GM18870 (cell line): ENCODE measurements at regions not wholly inside any gene's neighbourhood (a gene's known extent, or its start where the extent isn't known, plus 50 kb on each side); places are given as distances from the start of the nearest gene placed in this dataset.

Source experiments
- ATAC-seq: cut with Tn5 transposase; IDR thresholded peaks from one replicate; pipeline ENCODE4 v1.9.1; 2021; ENCODE audit warnings: moderate library complexity; ENCODE audit not compliant: unreplicated experiment

DNA sequence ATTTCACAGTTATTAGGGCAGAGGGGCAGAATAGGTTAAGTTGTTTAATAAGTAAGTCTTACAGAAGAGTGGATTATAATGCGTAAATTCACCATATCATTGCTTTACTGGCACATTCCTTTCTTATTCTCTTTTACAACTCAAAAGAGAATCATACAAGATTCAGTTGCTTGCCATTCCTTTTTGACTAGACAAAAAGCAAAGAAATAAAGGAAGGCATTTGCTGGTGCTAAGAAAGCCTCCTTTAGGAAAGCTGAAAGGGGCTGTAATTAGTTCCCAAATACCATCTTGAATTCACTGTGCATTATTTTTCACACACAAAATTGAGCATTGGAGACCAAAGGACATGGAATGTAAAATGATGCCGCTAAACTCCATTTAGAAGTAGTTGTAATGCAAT lies 499.3 kb downstream of the NXPH1 start:
- no peak for ATAC-seq

DNA sequence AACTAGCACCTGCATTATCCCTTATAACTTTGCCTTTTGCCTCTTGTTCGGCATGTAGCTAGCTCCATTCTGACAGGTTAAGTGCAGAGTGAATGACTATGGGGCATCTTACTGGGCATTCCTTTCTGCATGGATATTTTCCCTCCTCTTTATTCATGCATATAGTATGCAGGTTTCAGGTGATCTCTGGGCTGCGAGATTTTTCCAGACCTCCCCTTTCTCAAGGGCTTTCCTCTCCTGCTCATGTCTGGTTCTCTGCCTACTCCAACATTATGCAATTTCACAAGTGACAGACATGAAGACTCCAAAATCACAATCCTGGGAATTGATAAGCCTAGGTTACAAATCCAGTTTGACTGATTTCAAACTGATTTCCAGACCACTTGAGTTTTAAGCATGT lies 503.8 kb downstream of the NXPH1 start:
- ATAC-seq: no peak

DNA sequence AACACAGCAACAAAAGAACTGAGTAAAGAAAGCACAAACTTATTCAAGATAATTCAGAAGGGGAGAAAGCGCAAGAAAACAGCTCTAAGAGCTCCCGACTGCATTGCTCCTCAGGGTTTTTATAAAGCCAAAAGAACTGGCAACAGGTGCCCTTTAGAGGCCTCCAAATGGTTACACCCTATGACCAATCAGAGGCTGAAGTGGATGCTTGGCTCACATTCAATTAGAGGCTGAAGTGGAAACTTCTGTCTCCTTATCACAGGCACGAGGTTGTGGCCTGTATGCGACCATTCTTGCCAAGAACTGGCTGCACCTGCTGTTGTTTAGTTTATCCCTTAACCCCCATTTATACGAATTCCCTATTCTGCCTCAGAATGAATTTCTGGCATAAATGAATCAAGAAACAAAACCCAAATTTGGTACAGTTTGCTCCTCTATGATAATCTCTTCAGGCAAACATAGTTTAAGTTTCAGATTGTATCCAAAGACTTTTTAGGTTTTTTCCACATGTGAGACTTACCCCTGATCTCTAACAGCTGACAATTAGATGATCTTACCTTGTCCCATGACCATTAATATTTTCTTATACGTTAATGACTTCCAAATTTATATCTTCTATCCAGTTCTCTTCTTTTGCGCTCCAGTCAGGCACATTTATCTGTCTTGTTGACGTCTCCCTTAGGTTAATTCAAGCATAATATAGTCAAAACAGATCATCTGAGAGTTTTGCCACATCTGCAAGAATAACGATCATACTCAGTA lies 504.8 kb downstream of the NXPH1 start:
- no peak for ATAC-seq

DNA sequence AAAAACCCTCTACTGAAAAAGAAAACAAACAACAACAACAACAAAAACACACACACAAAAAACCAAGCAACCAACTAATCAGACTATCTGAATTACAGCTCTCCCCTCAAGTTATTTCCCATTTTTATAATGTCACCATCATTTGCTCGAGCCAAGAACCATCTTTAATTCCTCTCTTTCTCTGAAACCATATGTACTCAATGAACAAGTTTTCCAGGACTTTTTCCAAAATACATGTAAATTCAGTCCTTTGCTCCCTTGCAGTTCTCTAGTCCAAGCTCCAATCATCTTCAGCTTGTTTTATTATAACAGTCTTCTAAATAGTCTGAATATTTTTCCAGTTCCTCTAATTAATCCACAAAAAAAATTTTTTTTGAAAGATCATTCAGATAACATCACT lies 506.0 kb downstream of the NXPH1 start:
- ATAC-seq: no peak

DNA sequence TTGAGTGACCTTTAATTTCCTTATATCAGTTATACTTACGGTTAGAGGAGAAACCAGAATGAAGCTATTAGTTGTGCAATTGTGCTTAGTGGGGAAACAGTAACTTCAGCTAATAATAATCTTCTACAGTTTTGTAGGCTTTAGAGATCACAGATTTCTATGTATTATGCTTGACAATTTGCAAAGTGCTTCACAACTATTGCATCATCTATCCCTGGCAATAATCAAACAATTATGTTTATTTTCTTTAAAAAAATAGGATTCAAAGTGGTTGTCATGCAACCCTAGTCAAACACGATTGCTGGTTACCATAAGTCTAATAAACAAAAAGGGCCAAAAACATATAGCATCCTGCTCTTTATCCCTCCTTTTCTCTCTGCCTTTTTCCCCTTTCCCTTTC lies 530.3 kb downstream of the NXPH1 start:
- no peak for ATAC-seq

DNA sequence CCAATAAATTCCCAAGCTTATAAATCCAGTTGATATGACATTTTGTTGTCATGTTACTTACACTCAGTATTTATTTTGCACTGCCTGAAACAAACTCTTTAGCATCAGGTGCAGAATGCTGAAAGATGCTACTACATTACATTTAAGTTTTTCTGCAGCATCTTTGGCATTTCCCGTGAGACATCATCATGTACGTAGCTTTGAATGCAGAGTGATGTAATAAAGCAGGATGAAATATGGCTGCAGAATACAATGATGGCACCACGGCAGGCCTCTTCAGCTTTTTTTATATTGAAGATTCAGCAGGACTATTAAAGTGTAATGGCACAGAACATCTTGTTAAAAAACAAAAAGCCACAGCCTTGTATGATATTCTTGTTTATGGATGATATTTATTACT lies 531.8 kb downstream of the NXPH1 start:
- ATAC-seq: no peak

DNA sequence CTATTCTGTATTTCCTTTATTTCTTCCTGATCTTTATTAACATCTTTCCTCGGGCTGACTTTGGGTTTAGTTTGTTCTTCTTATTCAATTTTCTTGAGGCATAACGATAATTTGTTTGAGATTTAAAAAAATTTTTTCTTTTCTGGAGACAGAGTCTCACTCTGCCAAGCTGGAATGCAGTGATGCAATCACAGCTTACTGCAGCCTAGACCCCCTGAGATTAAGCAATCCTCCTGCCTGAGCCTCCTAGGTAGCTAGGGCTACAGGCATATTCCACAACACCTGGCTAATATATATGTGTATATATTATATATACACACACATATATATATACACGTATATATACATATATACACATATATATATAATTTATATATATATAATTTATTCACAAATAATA lies 540.2 kb downstream of the NXPH1 start:
- ATAC-seq: no peak

DNA sequence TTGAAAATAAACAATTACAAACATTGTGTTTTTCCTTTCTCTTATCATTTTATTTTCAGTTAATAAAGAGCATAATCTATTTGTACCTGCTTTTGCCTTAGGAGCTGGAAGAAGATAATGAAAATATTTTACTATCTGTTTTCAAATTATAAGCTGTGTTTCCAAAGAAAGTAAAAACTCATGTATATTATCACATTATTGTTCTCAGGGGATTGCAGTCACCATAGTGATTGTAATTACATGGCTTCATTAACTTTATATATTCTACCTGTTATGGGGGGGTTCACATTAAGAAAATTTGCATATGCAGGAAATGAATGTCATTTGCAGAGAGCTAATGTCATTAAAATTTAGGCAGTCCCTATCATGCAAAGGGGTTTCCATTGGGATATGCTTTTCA lies 542.3 kb downstream of the NXPH1 start:
- no peak for ATAC-seq

DNA sequence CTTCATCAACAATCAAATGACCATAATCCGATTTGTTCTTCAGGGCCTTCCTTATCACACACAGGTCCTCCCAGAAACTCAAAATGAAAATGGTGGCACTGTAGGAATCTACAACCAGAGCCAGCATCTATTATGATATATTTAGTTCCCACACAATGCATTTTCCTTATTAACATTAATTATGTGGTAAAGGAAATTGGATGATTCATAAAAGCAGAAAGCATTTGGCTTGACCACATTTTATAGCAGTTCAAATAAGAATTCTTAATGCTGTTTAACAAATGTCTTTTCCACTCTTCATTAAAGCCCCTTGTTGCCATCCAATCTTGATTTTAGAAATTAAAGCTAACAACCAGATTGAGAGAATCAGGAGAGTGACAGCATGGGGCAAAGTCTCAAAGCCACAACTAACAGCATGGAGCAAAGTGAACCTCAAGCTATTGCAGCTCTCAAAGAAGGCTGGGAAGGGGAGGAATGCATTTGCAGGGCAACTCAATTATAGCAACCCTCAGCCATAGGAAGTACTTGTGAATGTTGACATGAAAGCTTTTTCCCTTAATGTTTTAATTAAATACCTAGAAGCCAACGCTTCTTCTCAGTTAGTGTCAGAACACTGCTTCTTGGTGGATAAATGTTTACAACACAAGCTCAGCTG lies 549.1 kb downstream of the NXPH1 start:
- no peak for ATAC-seq

DNA sequence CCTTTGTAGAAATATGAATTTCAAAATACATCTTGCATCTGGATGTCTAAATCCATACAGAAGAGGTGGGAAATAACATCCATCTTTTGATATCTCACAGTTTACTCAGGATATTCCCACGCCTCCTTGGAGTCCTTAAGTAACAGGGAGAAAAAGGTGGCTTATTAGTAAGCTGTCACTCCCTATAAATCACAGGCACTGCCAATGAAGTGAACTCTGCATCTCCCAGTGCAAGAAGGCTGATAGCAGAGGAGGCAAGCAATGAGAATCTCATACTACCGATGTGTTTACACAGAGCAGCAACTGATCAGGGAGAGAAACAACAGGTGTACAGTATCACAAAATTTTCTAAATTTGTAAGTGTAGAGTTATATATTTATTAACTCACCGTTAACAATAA lies 551.8 kb downstream of the NXPH1 start:
- ATAC-seq: no peak

DNA sequence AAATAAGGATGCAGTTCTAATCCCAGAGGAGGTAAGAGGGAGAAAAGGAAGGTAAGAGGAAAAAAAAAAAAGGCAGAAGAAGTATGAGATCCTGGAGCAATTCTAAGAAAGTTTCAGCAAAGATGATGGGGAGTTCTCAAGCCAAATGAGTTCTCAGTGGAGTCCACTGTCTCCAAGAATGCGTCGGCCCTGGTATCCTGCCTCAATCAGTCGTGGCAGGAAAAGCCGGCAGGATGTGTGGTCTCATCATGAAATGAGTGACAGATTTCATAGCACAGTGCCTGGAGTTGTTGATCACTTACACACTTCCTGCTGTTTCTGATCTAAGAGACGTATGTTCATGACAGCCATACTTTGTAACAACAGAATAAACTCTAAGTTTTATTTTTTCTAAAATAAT lies 554.9 kb downstream of the NXPH1 start:
- no peak for ATAC-seq

DNA sequence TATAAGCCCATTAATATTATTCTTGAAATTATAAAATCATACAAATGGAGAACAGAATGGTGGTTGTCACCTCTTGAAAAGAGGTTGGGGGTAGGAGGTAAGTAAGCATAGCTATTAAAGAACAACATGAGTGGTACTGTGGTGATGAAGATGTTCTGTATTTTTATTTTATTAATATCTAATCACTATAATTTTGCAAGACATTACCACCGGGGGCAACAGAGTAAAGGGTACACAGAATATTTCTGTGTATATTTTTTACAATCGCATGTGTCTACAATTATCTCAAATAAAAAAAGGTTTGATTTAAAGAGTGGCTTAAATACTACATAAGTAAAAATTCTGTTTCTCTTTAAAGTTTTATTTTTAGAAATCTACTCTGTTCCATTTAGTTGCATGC lies 557.8 kb downstream of the NXPH1 start:
- no peak for ATAC-seq

DNA sequence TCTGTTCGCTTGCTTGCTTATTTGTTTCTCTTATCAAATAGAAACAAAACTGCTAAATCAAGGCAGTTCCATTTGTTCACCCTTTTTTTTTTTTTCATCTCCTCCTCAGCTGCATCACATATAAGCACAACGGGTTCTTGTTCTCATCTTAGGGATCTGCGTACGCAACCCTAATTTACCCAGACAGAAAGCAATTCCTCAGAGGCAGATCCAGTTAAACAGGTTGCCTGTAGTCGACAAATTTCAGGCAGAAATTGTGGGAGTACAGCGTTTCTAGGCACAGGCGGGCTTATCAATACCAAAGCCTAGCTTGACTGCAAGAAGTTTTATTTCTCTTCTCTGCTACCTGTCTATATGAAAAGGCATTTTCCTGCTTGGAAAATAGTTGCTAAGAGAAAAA lies 565.4 kb downstream of the NXPH1 start:
- no peak for ATAC-seq

DNA sequence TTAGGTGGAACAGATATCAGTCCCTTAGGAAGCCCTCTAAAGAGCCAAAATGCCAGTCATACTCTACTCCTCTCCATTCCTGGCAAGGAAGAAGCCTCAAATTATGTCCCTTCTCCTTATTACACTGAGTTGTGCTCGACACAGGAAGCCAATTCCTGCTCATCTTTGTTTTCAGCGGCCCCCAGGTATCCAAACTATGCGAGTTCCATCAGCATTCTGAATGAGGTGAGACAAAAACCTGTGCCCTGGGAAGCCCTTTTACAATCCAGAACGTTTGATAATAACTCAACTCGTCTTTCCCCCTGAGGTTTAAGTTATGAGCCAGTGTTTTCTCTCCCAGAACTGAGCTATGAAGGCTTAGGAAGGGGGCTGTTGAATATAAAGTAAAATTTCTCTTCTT lies 580.5 kb downstream of the NXPH1 start:
- no peak for ATAC-seq

DNA sequence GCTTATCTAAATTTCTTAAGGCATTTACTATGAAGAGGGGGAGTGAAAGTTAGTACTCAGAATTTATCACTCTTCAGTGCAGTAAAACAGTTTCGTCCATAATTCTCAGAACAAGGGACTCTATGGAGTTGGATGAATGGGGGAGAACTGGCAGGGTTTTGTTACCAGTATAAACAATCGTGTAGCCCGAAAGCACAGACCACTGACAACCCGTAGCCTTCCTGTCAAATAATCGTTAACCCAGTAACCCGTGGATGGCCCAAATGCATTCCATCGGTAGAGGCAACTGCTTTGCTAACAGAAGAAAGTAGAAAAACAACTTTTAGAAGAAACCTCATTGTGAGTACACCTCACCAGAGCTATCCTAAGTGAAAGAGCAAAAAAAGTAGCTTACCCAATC lies 583.9 kb downstream of the NXPH1 start:
- ATAC-seq: no peak

DNA sequence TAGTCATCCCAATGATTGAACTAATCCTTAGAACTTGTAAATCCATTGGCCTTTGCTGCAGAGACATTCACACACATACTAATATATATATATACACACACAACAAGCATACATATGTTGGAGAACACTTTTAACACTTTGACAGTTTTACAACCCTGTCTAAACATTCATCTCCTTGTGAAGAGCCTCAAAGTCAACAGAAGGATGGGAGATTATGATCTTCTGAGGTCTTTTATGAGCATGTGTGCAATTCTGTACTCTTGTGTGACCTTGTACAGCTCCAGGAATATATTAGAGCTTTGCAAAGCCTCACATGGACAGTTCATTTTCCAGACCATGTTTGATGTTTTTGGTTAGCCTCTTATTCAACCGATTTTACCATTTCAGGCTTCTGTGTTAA lies 589.0 kb downstream of the NXPH1 start:
- ATAC-seq: no peak

DNA sequence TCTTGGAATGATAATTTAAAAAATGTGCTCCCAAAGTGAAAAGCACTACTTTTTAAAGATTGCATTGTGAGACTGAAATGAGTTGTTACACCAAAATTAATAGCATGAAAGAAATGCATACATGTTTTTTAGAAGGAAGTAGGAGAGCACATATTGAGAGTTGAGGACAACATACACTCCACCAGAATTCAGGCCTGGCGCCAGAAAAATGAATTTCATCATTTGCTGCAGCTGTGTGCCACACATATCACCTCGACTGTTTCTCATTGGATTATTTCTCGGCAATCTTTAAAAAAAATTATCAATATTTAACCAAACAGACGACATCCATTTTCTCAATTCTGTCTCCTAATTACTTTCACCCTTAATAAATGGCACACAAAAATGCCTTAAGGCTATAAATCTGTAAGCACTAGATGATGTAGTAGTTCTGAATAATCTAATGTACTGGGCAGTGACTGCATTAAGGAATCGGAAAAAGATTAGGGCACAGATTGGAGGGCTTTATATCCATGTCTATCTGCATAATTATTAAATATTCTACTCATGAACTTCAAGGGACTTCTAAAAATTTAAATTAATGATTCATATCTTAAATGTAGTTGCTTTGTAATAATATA lies 590.4 kb downstream of the NXPH1 start:
- ATAC-seq: no peak

DNA sequence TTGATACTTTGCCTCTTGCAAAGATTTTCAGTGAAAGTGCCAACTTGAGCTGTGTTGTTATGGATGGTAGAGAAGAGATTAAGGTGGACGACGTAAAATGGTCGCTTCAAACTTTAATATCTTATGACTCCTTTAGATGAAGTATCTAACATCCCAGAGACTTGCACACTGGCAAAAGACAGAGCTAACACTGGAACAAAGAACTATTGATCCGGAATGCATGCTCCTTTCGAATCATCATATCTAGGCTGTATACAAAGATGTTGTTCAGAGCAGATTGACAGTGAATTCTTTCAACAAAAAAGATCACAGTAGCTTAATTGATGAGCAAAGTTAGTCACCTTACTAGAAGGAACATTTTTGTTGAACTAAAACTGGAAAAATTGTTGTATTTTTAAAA lies 592.7 kb downstream of the NXPH1 start:
- no peak for ATAC-seq

DNA sequence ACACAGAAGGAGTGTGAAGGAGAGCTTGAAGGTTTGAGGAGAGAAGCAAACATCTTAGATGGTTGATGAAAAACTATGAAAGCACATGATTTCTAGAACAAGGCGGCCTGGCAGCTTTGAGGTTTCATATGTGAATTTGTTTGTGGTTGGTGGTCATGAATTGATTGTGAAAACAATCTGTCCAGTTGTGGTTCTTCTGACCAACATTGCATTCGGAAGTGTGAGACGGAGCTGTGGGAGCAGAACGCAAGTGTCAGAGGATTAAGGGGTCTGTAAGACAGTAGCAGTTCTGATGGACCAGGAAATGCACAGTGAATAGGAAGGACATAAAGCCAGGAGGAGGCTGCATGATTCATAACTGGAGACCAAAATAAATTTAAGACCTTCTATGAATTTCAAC lies 594.6 kb downstream of the NXPH1 start:
- ATAC-seq: no peak

DNA sequence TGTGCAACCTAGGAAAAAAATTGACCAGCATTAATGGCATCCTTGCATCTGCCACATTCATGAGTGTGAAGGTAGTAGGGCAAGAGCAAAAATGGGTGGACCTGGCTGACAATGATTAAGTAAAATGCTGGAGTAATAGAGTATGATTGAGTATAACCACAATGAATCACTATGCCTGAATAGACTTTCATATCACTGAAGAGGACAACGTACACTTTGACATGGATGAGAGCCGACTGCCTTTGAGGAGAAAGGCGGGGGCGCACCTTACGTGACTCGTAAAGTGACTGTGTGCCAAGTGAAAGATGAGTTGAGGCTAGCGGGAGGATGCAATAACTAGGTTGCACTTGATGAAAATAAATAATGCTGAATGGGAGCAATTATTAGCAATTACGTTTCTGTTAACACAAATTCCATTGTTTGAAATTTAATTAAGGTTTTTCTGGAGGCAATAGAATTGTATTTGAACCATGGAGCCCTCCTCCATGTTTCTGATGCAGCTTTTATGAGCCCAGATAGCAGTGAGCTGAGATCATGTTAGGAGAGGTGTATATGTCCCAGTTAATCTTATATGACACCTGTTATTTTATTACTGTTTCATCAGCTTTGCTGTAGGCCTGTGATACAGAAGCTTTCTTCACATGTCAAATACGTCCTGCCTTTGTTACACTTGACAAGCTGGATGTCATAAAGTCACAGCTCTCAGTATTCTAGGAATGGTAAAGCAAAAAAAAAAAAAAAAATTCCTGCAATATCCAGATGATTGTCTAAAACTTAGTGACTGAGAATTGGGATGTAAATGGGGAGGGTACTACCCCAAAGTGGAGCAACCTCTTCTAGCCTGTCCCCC lies 596.5 kb downstream of the NXPH1 start:
- ATAC-seq: no peak

DNA sequence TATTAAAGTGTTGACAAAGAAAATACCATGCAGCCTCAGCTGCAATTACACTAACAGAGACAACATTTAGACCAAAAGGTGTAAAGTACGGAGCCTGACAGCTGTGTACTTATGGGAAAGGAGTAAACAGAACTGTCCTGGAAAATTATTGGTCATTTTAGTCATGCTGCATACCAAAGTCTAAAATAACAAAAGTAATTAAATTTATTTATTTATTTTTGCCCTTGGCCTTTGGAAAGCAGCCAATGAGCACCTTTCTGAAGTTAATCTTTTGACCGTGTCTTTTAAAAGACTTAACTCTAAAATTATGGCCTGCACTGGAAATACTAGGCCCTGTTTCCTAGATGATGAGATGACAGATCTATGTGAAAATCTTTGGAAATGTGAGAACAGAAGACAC lies 597.6 kb downstream of the NXPH1 start:
- ATAC-seq: no peak

DNA sequence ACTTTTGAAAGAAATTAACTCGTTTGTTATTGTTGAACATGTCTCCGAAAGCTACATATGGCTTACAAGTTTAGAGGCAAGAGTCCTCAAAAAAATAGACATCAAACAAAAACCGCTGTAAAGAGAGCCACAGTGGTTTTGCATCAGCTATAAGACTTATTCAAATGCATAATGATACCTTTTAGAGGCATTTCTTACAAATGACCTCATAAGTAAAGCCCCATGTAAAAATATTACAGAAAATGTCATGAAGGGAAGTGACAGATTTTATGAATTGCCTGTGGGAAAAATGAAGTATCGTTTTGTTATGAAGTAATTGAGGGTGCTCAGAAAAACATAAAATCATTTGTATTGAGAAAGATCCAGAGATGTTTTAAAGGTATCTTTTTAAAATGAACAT lies 598.0 kb downstream of the NXPH1 start:
- no peak for ATAC-seq
